Panc1 (cell line): ENCODE measurements at regions not wholly inside any gene's neighbourhood (a gene's known extent, or its start where the extent isn't known, plus 50 kb on each side); places are given as distances from the start of the nearest gene placed in this dataset.

Source experiments
- ATAC-seq: fragments of 200-7000 bp; cut with Tn5 transposase; 2 replicates; pipeline ENCODE4 v1.9.1; 2020; ENCODE audit warnings: mild to moderate bottlenecking, moderate library complexity
- BruUV-seq: library from RNA; stranded (reverse); fragments of 400-500 nt; replicated peaks from 2 replicates; lab custom pipeline; 2021; lab: Mats Ljungman, UMichigan
- CTCF ChIA-PET: fragments of 300-600 bp; sonication (Branson Sonifier 250); formaldehyde crosslinking; loops from one replicate; lab custom pipeline; 2022; ENCODE audit warnings: antibody characterized with exemption; lab: Charles Lee
- POLR2A ChIA-PET: fragments of 300-600 bp; sonication (Branson Sonifier 250); formaldehyde crosslinking; loops from one replicate; lab custom pipeline; 2022; ENCODE audit warnings: antibody characterized with exemption; lab: Charles Lee
- DNase-seq: peaks from one replicate; pipeline ENCODE4 v3.0.0-alpha.2; 2010; ENCODE audit warnings: low read depth, low spot score
- H3K27ac ChIP-seq: 2 replicates; pipeline ENCODE4 v1.5.1; 2011; ENCODE audit warnings: mild to moderate bottlenecking, low read length, inconsistent platforms
- H3K27me3 ChIP-seq: fragments of 200-500 bp; sonication (Bioruptor generic); 2 replicates; pipeline ENCODE4 v1.6.0; 2014; ENCODE audit warnings: low read length, inconsistent platforms; ENCODE audit not compliant: control insufficient read depth, insufficient read depth
- H3K36me3 ChIP-seq: fragments of 200-500 bp; sonication (Bioruptor generic); 2 replicates; pipeline ENCODE4 v1.5.1; 2014; ENCODE audit warnings: inconsistent platforms, mild to moderate bottlenecking, low read length, moderate library complexity; ENCODE audit not compliant: control insufficient read depth, insufficient read depth
- H3K4me1 ChIP-seq: 2 replicates; pipeline ENCODE4 v1.5.1; 2011; ENCODE audit warnings: inconsistent platforms, mild to moderate bottlenecking, low read length, moderate library complexity; ENCODE audit not compliant: control insufficient read depth, insufficient read depth
- H3K4me3 ChIP-seq, 2 experiments: 2 replicates each; pipeline ENCODE4 v1.5.1; 2011 to 2012; ENCODE audit warnings: low read depth in 2 of 2, low read length in 2 of 2, mild to moderate bottlenecking in 2 of 2, inconsistent platforms in 1 of 2, moderate library complexity in 1 of 2
- H3K9me3 ChIP-seq: fragments of 200-500 bp; sonication (Bioruptor generic); 2 replicates; pipeline ENCODE4 v1.5.1; 2014; ENCODE audit warnings: low read depth, mild to moderate bottlenecking, inconsistent platforms, low read length, moderate library complexity; ENCODE audit not compliant: control insufficient read depth, insufficient read depth
- POLR2AphosphoS5 ChIP-seq: IDR thresholded peaks from 2 replicates; pipeline ENCODE4 v1.6.1; 2012; ENCODE audit warnings: mild to moderate bottlenecking, low read depth, low read length, moderate library complexity
- SIN3A ChIP-seq: IDR thresholded peaks from 2 replicates; pipeline ENCODE4 v1.6.1; 2012; ENCODE audit warnings: low read depth, mild to moderate bottlenecking, low read length, moderate library complexity, borderline replicate concordance; ENCODE audit not compliant: insufficient read depth
- TCF7L2 ChIP-seq: IDR thresholded peaks from 2 replicates; pipeline ENCODE4 v1.6.1; 2011; ENCODE audit warnings: mild to moderate bottlenecking, low read depth, low read length, inconsistent platforms
- in situ Hi-C: cut with HindIII; loops from 2 replicates; pipeline ENCODE4 v1.10.0; 2016; ENCODE audit warnings: low sequenced_read_pairs, low pct_unique_long_range_greater_than_20kb
- intact Hi-C: fragments of 100-400 bp; cut with micrococcal nuclease; formaldehyde crosslinking; loops from one replicate; pipeline ENCODE4 v1.10.0; 2022; ENCODE audit not compliant: unreplicated experiment
- TF ChIP-seq, protein P1 (sequence below): fragments of 450-650 bp; IDR thresholded peaks from 2 replicates; pipeline ENCODE4 v1.5.1; 2017; ENCODE audit warnings: mild to moderate bottlenecking
- TF ChIP-seq, protein P2 (sequence below), 2 experiments: IDR thresholded peaks; 2 replicates each; pipeline ENCODE4 v1.6.1; 2011 to 2012; ENCODE audit warnings: low read depth in 2 of 2, control low read depth in 1 of 2, low read length in 1 of 2, mild to moderate bottlenecking in 1 of 2, moderate library complexity in 1 of 2; ENCODE audit not compliant: insufficient read depth in 1 of 2

DNA sequence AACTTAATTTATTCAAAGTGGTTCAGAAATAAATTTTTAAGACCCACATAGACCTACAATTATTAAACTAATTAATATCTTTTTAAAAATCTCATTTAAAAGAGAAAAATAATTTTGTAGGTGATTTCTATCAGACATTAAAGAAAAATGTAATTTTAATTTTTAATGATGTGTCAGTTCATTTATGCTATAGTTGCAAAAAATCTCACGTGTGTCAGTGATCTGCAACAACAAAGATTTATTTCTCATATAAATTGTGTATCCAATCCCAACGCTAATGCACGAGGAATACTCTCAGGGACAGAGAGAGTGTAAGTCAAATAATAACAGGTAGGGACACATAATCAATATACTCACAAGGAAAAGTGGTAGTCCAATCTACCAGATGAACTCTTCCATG lies 456.6 kb upstream of the CCDC54 start:
- no peak for ATAC-seq
- intact Hi-C loops (no loop called here), in situ Hi-C loops (no loop called here)
- no TSS peak for BruUV-seq
- Histone ChIP-seq H3K4me3 (no peak overlapping the region), H3K4me1 (no peaks in the 10 kb centered on the region), H3K36me3 (no peaks in the 10 kb centered on the region), H3K27ac (no peak overlapping the region), H3K9me3 (no peaks in the 10 kb centered on the region), H3K27me3 (no peaks in the 10 kb centered on the region)
- no peak for DNase-seq
- POLR2A ChIA-PET: no interaction called here
- TF ChIP-seq TCF7L2: no peak
- TF ChIP-seq, protein P1, sequence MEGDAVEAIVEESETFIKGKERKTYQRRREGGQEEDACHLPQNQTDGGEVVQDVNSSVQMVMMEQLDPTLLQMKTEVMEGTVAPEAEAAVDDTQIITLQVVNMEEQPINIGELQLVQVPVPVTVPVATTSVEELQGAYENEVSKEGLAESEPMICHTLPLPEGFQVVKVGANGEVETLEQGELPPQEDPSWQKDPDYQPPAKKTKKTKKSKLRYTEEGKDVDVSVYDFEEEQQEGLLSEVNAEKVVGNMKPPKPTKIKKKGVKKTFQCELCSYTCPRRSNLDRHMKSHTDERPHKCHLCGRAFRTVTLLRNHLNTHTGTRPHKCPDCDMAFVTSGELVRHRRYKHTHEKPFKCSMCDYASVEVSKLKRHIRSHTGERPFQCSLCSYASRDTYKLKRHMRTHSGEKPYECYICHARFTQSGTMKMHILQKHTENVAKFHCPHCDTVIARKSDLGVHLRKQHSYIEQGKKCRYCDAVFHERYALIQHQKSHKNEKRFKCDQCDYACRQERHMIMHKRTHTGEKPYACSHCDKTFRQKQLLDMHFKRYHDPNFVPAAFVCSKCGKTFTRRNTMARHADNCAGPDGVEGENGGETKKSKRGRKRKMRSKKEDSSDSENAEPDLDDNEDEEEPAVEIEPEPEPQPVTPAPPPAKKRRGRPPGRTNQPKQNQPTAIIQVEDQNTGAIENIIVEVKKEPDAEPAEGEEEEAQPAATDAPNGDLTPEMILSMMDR: no peak
- no peak for TF ChIP-seq SIN3A
- TF ChIP-seq POLR2AphosphoS5: no peak
- TF ChIP-seq, protein P2, sequence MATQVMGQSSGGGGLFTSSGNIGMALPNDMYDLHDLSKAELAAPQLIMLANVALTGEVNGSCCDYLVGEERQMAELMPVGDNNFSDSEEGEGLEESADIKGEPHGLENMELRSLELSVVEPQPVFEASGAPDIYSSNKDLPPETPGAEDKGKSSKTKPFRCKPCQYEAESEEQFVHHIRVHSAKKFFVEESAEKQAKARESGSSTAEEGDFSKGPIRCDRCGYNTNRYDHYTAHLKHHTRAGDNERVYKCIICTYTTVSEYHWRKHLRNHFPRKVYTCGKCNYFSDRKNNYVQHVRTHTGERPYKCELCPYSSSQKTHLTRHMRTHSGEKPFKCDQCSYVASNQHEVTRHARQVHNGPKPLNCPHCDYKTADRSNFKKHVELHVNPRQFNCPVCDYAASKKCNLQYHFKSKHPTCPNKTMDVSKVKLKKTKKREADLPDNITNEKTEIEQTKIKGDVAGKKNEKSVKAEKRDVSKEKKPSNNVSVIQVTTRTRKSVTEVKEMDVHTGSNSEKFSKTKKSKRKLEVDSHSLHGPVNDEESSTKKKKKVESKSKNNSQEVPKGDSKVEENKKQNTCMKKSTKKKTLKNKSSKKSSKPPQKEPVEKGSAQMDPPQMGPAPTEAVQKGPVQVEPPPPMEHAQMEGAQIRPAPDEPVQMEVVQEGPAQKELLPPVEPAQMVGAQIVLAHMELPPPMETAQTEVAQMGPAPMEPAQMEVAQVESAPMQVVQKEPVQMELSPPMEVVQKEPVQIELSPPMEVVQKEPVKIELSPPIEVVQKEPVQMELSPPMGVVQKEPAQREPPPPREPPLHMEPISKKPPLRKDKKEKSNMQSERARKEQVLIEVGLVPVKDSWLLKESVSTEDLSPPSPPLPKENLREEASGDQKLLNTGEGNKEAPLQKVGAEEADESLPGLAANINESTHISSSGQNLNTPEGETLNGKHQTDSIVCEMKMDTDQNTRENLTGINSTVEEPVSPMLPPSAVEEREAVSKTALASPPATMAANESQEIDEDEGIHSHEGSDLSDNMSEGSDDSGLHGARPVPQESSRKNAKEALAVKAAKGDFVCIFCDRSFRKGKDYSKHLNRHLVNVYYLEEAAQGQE (IDR thresholded peaks at IDR 0.05; ENCODE audit: insufficient read depth in 1 of 2, low read depth in 2 of 2, low read length in 1 of 2): no peak
- CTCF ChIA-PET: no interaction called here

DNA sequence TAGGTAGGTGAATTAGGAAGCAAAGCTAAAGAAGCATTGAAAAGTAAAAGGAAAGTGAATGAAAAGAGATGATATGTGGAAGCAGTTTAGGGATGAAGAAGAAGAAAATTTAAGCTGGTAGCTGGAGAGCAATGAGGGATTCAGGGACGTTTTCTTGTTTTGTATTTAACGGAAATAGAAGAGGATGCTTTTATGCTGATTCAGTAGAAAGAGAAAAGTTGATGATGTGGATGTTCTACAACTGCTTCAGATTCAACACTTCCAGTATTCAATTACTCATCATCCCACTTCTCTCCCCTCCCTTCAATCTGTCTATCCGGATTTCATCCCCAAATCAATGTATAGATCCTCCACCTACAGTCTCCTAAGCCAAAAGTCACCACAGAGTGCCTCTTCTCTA lies 448.2 kb upstream of the CCDC54 start:
- CTCF ChIA-PET: no interaction called here

More for the DNA sequence above, 448.2 kb upstream of the CCDC54 start:
- no TSS peak for BruUV-seq
- H3K36me3 ChIP-seq: no peaks in the 10 kb centered on the region
- no peak overlapping the region for H3K27ac ChIP-seq
- H3K4me3 ChIP-seq: no peak overlapping the region
- no peaks in the 10 kb centered on the region for H3K27me3 ChIP-seq
- no peaks in the 10 kb centered on the region for H3K9me3 ChIP-seq
- TF ChIP-seq SIN3A: no peak
- no peak for TF ChIP-seq TCF7L2
- TF ChIP-seq, protein P1: no peak
- no peak for TF ChIP-seq POLR2AphosphoS5
- TF ChIP-seq, protein P2 (IDR thresholded peaks at IDR 0.05; ENCODE audit: insufficient read depth in 1 of 2, low read depth in 2 of 2, low read length in 1 of 2): no peak
- ATAC-seq: no peak
- intact Hi-C loops (no loop called here), in situ Hi-C loops (no loop called here)
- no peak for DNase-seq
- no peaks in the 10 kb centered on the region for H3K4me1 ChIP-seq
- POLR2A ChIA-PET: no interaction called here
